HCT116 (cell line): ENCODE measurements at regions not wholly inside any gene's neighbourhood (a gene's known extent, or its start where the extent isn't known, plus 50 kb on each side); places are given as distances from the start of the nearest gene placed in this dataset.

Source experiments
- ATAC-seq: fragments of 200-7000 bp; cut with Tn5 transposase; 2 replicates; pipeline ENCODE4 v1.9.1; 2020; ENCODE audit warnings: mild to moderate bottlenecking, moderate library complexity
- BruUV-seq: library from RNA; stranded (reverse); fragments of 400-500 nt; replicated peaks from 2 replicates; lab custom pipeline; 2021; lab: Mats Ljungman, UMichigan
- CTCF ChIA-PET: fragments of 300-600 bp; sonication (Branson Sonifier 250); formaldehyde crosslinking; loops from one replicate; lab custom pipeline; 2021; ENCODE audit warnings: antibody characterized with exemption; lab: Charles Lee
- POLR2A ChIA-PET: fragments of 300-600, 350-600 bp; sonication (Branson Sonifier 250); formaldehyde crosslinking; loops from one replicate; lab custom pipeline; 2021; ENCODE audit warnings: antibody characterized with exemption; lab: Charles Lee
- RAD21 ChIA-PET, 2 experiments: fragments of 300-600 bp; sonication (Branson Sonifier 250); formaldehyde crosslinking; loops; one replicate each; lab custom pipeline; 2023; ENCODE audit warnings: low total read pairs in 2 of 2; ENCODE audit not compliant: uncharacterized antibody in 2 of 2, unreplicated experiment in 2 of 2, low non-redundant PET in 1 of 2; lab: Charles Lee
- DNase-seq: peaks from one replicate; pipeline ENCODE4 v3.0.0-alpha.2; 2010; ENCODE audit warnings: low read depth, low spot score
- H2AFZ ChIP-seq: fragments of 200-600 bp; shearing (Covaris generic), sonication (generic); 2 replicates; pipeline ENCODE4 v1.6.1; 2017; ENCODE audit warnings: low read depth, mixed run types, mixed read lengths, antibody characterized with exemption, low read length; ENCODE audit not compliant: poor library complexity, severe bottlenecking
- H3K27ac ChIP-seq: 2 replicates; pipeline ENCODE4 v1.5.1; 2012; ENCODE audit warnings: low read depth, low read length
- H3K27me3 ChIP-seq: fragments of 200-600 bp; sonication (generic); 2 replicates; pipeline ENCODE4 v1.6.1; 2016; ENCODE audit warnings: mixed run types, low read length, mixed read lengths; ENCODE audit not compliant: insufficient read depth
- H3K36me3 ChIP-seq, 2 experiments: fragments of 200-500 bp in 1 of 2; fragments of 200-600 bp in 1 of 2; sonication (Bioruptor generic) in 1 of 2; sonication (generic) in 1 of 2; 2 replicates each; pipeline versions ENCODE4 v1.5.1 to v1.6.1; 2014 to 2016; ENCODE audit warnings: low read length in 2 of 2, inconsistent platforms in 1 of 2, mixed read lengths in 1 of 2, mixed run types in 1 of 2; ENCODE audit not compliant: insufficient read depth in 2 of 2, control insufficient read depth in 1 of 2
- H3K4me1 ChIP-seq, 2 experiments: fragments of 200-600 bp in 1 of 2; sonication (generic) in 1 of 2; 2 replicates each; pipeline versions ENCODE4 v1.5.1 to v1.6.1; 2012 to 2017; ENCODE audit warnings: low read length in 2 of 2, inconsistent platforms in 1 of 2, mild to moderate bottlenecking in 1 of 2, mixed read lengths in 1 of 2, mixed run types in 1 of 2, moderate library complexity in 1 of 2; ENCODE audit not compliant: insufficient read depth in 2 of 2, control insufficient read depth in 1 of 2
- H3K4me2 ChIP-seq: fragments of 200-600 bp; sonication (generic); 2 replicates; pipeline ENCODE4 v1.6.1; 2017; ENCODE audit warnings: mixed run types, low read length, mixed read lengths
- H3K4me3 ChIP-seq, 2 experiments: fragments of 200-600 bp in 1 of 2; sonication (generic) in 1 of 2; replicated peaks in 1 of 2; 2 replicates each; pipeline ENCODE4 v1.5.1; 2011 to 2016; ENCODE audit warnings: low read length in 2 of 2, control low read depth in 1 of 2, low read depth in 1 of 2, mild to moderate bottlenecking in 1 of 2, mixed read lengths in 1 of 2, mixed run types in 1 of 2
- H3K79me2 ChIP-seq: fragments of 200-600 bp; sonication (generic); 2 replicates; pipeline ENCODE4 v1.6.1; 2017; ENCODE audit warnings: mild to moderate bottlenecking, mixed run types, low read length, moderate library complexity, mixed read lengths; ENCODE audit not compliant: insufficient read depth
- H3K9ac ChIP-seq: fragments of 200-600 bp; sonication (generic); 2 replicates; pipeline ENCODE4 v1.6.1; 2016; ENCODE audit warnings: low read length, mixed read lengths
- H3K9me2 ChIP-seq: fragments of 200-600 bp; sonication (generic), shearing (Covaris generic); 2 replicates; pipeline ENCODE4 v1.6.1; 2017; ENCODE audit warnings: mixed run types, mild to moderate bottlenecking, moderate library complexity; ENCODE audit not compliant: insufficient read depth
- H3K9me3 ChIP-seq, 2 experiments: fragments of 200-500 bp in 1 of 2; fragments of 200-600 bp in 1 of 2; sonication (Bioruptor generic) in 1 of 2; sonication (generic) in 1 of 2; 2 replicates each; pipeline ENCODE4 v1.6.1; 2014 to 2017; ENCODE audit warnings: low read length in 2 of 2, mixed read lengths in 2 of 2, inconsistent platforms in 1 of 2, low read depth in 1 of 2, mild to moderate bottlenecking in 1 of 2, mixed run types in 1 of 2, moderate library complexity in 1 of 2; ENCODE audit not compliant: control insufficient read depth in 1 of 2, insufficient read depth in 1 of 2
- H4K20me1 ChIP-seq: fragments of 200-600 bp; sonication (generic), shearing (Covaris generic); 2 replicates; pipeline ENCODE4 v1.6.1; 2017; ENCODE audit warnings: mixed run types, mild to moderate bottlenecking, moderate library complexity; ENCODE audit not compliant: insufficient read depth
- EGR1 ChIP-seq: IDR thresholded peaks from 2 replicates; pipeline ENCODE4 v1.6.1; 2012; ENCODE audit warnings: low read depth
- ELF1 ChIP-seq: IDR thresholded peaks from 2 replicates; pipeline ENCODE4 v1.6.1; 2012; ENCODE audit warnings: low read depth, borderline replicate concordance
- POLR2A ChIP-seq: IDR thresholded peaks from 2 replicates; pipeline ENCODE4 v1.7.0; 2011; ENCODE audit warnings: borderline replicate concordance; ENCODE audit not compliant: insufficient read depth, insufficient read length; ENCODE audit errors: extremely low read depth
- POLR2AphosphoS5 ChIP-seq: IDR thresholded peaks from 2 replicates; pipeline ENCODE4 v1.6.1; 2011; ENCODE audit warnings: mild to moderate bottlenecking, low read depth, low read length, moderate library complexity
- SIN3A ChIP-seq: IDR thresholded peaks from 2 replicates; pipeline ENCODE4 v1.6.1; 2012; ENCODE audit warnings: low read depth
- SP1 ChIP-seq: IDR thresholded peaks from 2 replicates; pipeline ENCODE4 v1.6.1; 2012; ENCODE audit warnings: low read depth
- ZFX ChIP-seq: fragments of 450-650 bp; IDR thresholded peaks from 2 replicates; pipeline ENCODE4 v1.6.1; 2017
- intact Hi-C: fragments of 100-400 bp; cut with micrococcal nuclease; formaldehyde crosslinking; loops from 2 replicates; pipeline ENCODE4 v1.10.0; 2022
- TF ChIP-seq, protein P1 (sequence below): IDR thresholded peaks from 2 replicates; pipeline ENCODE4 v1.6.1; 2012
- TF ChIP-seq, protein P2 (sequence below): IDR thresholded peaks from 2 replicates; pipeline ENCODE4 v1.6.1; 2011; ENCODE audit warnings: mild to moderate bottlenecking, low read length, moderate library complexity; ENCODE audit not compliant: insufficient replicate concordance; ENCODE audit errors: extremely low read depth
- TF ChIP-seq, protein P3 (sequence below), 3 experiments: fragments of 200-600 bp in 1 of 3; sonication (generic) in 1 of 3; IDR thresholded peaks in 2 of 3; conservative IDR thresholded peaks in 1 of 3; 2 replicates each; pipeline ENCODE4 v1.5.1; 2012 to 2017; ENCODE audit warnings: low read depth in 2 of 3, low read length in 2 of 3, antibody characterized with exemption in 1 of 3, borderline replicate concordance in 1 of 3, control low read depth in 1 of 3, mild to moderate bottlenecking in 1 of 3, mixed read lengths in 1 of 3, mixed run types in 1 of 3, moderate library complexity in 1 of 3; ENCODE audit not compliant: insufficient read depth in 1 of 3

DNA sequence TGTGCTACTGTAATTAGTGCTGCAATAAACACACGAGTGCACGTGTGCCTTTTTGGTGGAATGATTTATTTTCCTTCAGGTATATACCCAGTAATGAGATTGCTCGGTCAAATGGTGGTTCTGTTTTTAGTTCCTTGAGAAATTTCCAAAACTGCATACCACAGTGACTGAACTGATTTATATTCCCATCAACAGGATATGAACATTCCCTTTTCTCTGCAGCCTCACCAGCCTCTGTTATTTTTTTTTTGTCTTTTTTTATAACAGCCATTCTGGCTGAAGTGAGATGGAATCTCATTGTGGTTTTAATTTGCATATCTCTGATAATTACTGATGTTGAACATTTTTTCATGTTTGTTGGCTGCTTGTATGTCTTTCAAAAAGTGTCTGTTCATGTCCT lies 922.9 kb upstream of the LRRN3 start:
- Histone ChIP-seq H3K27ac (no peak overlapping the region), H3K79me2 (no peaks in the 10 kb centered on the region), H3K27me3 (no peaks in the 10 kb centered on the region), H2AFZ (no peak overlapping the region), H3K9ac (no peak overlapping the region), H3K36me3 (no peaks in the 10 kb centered on the region), H3K4me3 (no peak overlapping the region), H3K4me2 (no peak overlapping the region), H3K9me3 (no peaks in the 10 kb centered on the region), H3K4me1 (no peaks in the 10 kb centered on the region), H4K20me1 (no peaks in the 10 kb centered on the region), H3K9me2 (no peaks in the 10 kb centered on the region)
- intact Hi-C loops, result no loop called here
- ChIA-PET RAD21 (no interaction called here), POLR2A (no interaction called here), CTCF (no interaction called here)
- ATAC-seq (no peak), DNase-seq (no peak)
- no TSS peak for BruUV-seq
- no peak for TF ChIP-seq SP1
- no peak for TF ChIP-seq POLR2A
- TF ChIP-seq POLR2AphosphoS5, result no peak
- no peak for TF ChIP-seq EGR1
- TF ChIP-seq, protein P1, sequence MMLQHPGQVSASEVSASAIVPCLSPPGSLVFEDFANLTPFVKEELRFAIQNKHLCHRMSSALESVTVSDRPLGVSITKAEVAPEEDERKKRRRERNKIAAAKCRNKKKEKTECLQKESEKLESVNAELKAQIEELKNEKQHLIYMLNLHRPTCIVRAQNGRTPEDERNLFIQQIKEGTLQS, result no peak
- TF ChIP-seq SIN3A, result no peak
- no peak for TF ChIP-seq ZFX
- TF ChIP-seq, protein P2, sequence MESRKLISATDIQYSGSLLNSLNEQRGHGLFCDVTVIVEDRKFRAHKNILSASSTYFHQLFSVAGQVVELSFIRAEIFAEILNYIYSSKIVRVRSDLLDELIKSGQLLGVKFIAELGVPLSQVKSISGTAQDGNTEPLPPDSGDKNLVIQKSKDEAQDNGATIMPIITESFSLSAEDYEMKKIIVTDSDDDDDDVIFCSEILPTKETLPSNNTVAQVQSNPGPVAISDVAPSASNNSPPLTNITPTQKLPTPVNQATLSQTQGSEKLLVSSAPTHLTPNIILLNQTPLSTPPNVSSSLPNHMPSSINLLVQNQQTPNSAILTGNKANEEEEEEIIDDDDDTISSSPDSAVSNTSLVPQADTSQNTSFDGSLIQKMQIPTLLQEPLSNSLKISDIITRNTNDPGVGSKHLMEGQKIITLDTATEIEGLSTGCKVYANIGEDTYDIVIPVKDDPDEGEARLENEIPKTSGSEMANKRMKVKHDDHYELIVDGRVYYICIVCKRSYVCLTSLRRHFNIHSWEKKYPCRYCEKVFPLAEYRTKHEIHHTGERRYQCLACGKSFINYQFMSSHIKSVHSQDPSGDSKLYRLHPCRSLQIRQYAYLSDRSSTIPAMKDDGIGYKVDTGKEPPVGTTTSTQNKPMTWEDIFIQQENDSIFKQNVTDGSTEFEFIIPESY, result no peak
- TF ChIP-seq ELF1, result no peak
- TF ChIP-seq, protein P3, sequence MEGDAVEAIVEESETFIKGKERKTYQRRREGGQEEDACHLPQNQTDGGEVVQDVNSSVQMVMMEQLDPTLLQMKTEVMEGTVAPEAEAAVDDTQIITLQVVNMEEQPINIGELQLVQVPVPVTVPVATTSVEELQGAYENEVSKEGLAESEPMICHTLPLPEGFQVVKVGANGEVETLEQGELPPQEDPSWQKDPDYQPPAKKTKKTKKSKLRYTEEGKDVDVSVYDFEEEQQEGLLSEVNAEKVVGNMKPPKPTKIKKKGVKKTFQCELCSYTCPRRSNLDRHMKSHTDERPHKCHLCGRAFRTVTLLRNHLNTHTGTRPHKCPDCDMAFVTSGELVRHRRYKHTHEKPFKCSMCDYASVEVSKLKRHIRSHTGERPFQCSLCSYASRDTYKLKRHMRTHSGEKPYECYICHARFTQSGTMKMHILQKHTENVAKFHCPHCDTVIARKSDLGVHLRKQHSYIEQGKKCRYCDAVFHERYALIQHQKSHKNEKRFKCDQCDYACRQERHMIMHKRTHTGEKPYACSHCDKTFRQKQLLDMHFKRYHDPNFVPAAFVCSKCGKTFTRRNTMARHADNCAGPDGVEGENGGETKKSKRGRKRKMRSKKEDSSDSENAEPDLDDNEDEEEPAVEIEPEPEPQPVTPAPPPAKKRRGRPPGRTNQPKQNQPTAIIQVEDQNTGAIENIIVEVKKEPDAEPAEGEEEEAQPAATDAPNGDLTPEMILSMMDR (IDR thresholded peaks at IDR 0.05 in 2 of 3, conservative IDR thresholded peaks at IDR 0.05 in 1 of 3; ENCODE audit: borderline replicate concordance in 1 of 3, insufficient read depth in 1 of 3, low read depth in 2 of 3, low read length in 2 of 3), result no peak
